ENCODE measurements at regions not wholly inside any gene's neighbourhood (a gene's known extent, or its start where the extent isn't known, plus 50 kb on each side); places are given as distances from the start of the nearest gene placed in this dataset.

GRCh38 chrX:39764441-39764914 lies 333.3 kb downstream of the BCOR start:
- peak; percentile 47 for DNase-seq
- Histone ChIP-seq H2BK120ac (ENCODE audit: low read depth, low read length) (peak overlapping the region; percentile 4), H3K4me1 (ENCODE audit: control insufficient read depth, low read depth, low read length) (peaks cover 3% of the 10 kb centered on the region), H3K4ac (ENCODE audit: low read depth, low read length) (peak overlapping the region; percentile 81), H2BK15ac (replicated peaks; ENCODE audit: low read depth) (no peak overlapping the region), H3K36me3 (ENCODE audit: control insufficient read depth, insufficient read depth, low read length) (no peaks in the 10 kb centered on the region), H3K9ac (ENCODE audit: low read length) (no peak overlapping the region), H2AK5ac (ENCODE audit: low read length) (no peak overlapping the region), H3K56ac (ENCODE audit: low read length) (peak overlapping the region; percentile 56), H3K27ac (ENCODE audit: low read depth, low read length) (peak overlapping the region; percentile 62), H3K27me3 (ENCODE audit: insufficient read depth, low read length, poor library complexity) (no peaks in the 10 kb centered on the region), H3K18ac (ENCODE audit: low read length) (peak overlapping the region; percentile 61), H4K5ac (ENCODE audit: low read length) (no peak overlapping the region), H3K23ac (ENCODE audit: low read length) (no peak overlapping the region), H3K4me3 (ENCODE audit: low read length) (no peak overlapping the region), H3K79me1 (ENCODE audit: low read length) (no peaks in the 10 kb centered on the region), H3K4me2 (ENCODE audit: low read length) (no peak overlapping the region), H3K79me2 (ENCODE audit: control insufficient read depth, insufficient read depth, low read length) (no peaks in the 10 kb centered on the region), H2BK5ac (ENCODE audit: low read length) (peak overlapping the region; percentile 70), H4K8ac (ENCODE audit: low read depth, low read length) (no peak overlapping the region)
- WGBS (ENCODE audit: extremely low coverage, insufficient coverage, low lambda C conversion rate) = no CpG with 5 or more reads among the region's 10 CpGs

- H3K79me2 ChIP-seq (ENCODE audit: control insufficient read depth, insufficient read depth, low read length) = no peaks in the 10 kb centered on the region
- H3K56ac ChIP-seq (ENCODE audit: low read length) = no peak overlapping the region
- no peak overlapping the region for H3K9ac ChIP-seq (ENCODE audit: low read length)
- H2BK5ac ChIP-seq (ENCODE audit: low read length) = no peak overlapping the region
- no peaks in the 10 kb centered on the region for H3K36me3 ChIP-seq (ENCODE audit: control insufficient read depth, insufficient read depth, low read length)
- H3K4ac ChIP-seq (ENCODE audit: low read depth, low read length) = peak overlapping the region; percentile 68
- no peak overlapping the region for H2BK120ac ChIP-seq (ENCODE audit: low read depth, low read length)
- H3K4me2 ChIP-seq (ENCODE audit: low read length) = no peak overlapping the region
- H3K4me1 ChIP-seq (ENCODE audit: control insufficient read depth, low read depth, low read length) = peaks cover 3% of the 10 kb centered on the region
- H2BK15ac ChIP-seq (replicated peaks; ENCODE audit: low read depth) = no peak overlapping the region
- no peaks in the 10 kb centered on the region for H3K79me1 ChIP-seq (ENCODE audit: low read length)
- no peak overlapping the region for H4K8ac ChIP-seq (ENCODE audit: low read depth, low read length)
- no peak overlapping the region for H3K27ac ChIP-seq (ENCODE audit: low read depth, low read length)
- H3K23ac ChIP-seq (ENCODE audit: low read length) = no peak overlapping the region
- WGBS (ENCODE audit: extremely low coverage, insufficient coverage, low lambda C conversion rate) = no CpG with 5 or more reads among the region's 7 CpGs
- peak overlapping the region; percentile 60 for H3K18ac ChIP-seq (ENCODE audit: low read length)
- no peak overlapping the region for H4K5ac ChIP-seq (ENCODE audit: low read length)
- H3K4me3 ChIP-seq (ENCODE audit: low read length) = no peak overlapping the region
- no peak overlapping the region for H2AK5ac ChIP-seq (ENCODE audit: low read length)
- H3K27me3 ChIP-seq (ENCODE audit: insufficient read depth, low read length, poor library complexity) = no peaks in the 10 kb centered on the region
- no peak for DNase-seq
These were observed 332.4 kb downstream of the BCOR start for GRCh38 chrX:39765327-39765726.

GRCh38 chrX:39766085-39766726 lies 331.6 kb downstream of the BCOR start:
- H2BK5ac ChIP-seq (ENCODE audit: low read length) = no peak overlapping the region
- no peaks in the 10 kb centered on the region for H3K79me2 ChIP-seq (ENCODE audit: control insufficient read depth, insufficient read depth, low read length)
- DNase-seq = no peak
- no peak overlapping the region for H2BK120ac ChIP-seq (ENCODE audit: low read depth, low read length)
- H2BK15ac ChIP-seq (replicated peaks; ENCODE audit: low read depth) = no peak overlapping the region
- H3K56ac ChIP-seq (ENCODE audit: low read length) = no peak overlapping the region
- H3K4me3 ChIP-seq (ENCODE audit: low read length) = no peak overlapping the region
- H3K36me3 ChIP-seq (ENCODE audit: control insufficient read depth, insufficient read depth, low read length) = no peaks in the 10 kb centered on the region
- no peak overlapping the region for H3K4me2 ChIP-seq (ENCODE audit: low read length)
- H3K18ac ChIP-seq (ENCODE audit: low read length) = peak overlapping the region; percentile 41
- no peak overlapping the region for H3K4ac ChIP-seq (ENCODE audit: low read depth, low read length)
- no peak overlapping the region for H4K5ac ChIP-seq (ENCODE audit: low read length)
- no CpG with 5 or more reads among the region's 10 CpGs for WGBS (ENCODE audit: extremely low coverage, insufficient coverage, low lambda C conversion rate)
- H3K4me1 ChIP-seq (ENCODE audit: control insufficient read depth, low read depth, low read length) = peaks cover 3% of the 10 kb centered on the region
- no peaks in the 10 kb centered on the region for H3K27me3 ChIP-seq (ENCODE audit: insufficient read depth, low read length, poor library complexity)
- H3K79me1 ChIP-seq (ENCODE audit: low read length) = no peaks in the 10 kb centered on the region
- H4K8ac ChIP-seq (ENCODE audit: low read depth, low read length) = no peak overlapping the region
- H3K9ac ChIP-seq (ENCODE audit: low read length) = no peak overlapping the region
- no peak overlapping the region for H2AK5ac ChIP-seq (ENCODE audit: low read length)
- H3K23ac ChIP-seq (ENCODE audit: low read length) = no peak overlapping the region
- no peak overlapping the region for H3K27ac ChIP-seq (ENCODE audit: low read depth, low read length)

GRCh38 chrX:39766855-39767254 lies 330.9 kb downstream of the BCOR start:
- no peak overlapping the region for H3K27ac ChIP-seq (ENCODE audit: low read depth, low read length)

GRCh38 chrX:39767446-39767845 lies 330.3 kb downstream of the BCOR start:
- no peak overlapping the region for H4K5ac ChIP-seq (ENCODE audit: low read length)
- H3K9ac ChIP-seq (ENCODE audit: low read length) = no peak overlapping the region
- H2BK15ac ChIP-seq (replicated peaks; ENCODE audit: low read depth) = no peak overlapping the region
- H3K27ac ChIP-seq (ENCODE audit: low read depth, low read length) = no peak overlapping the region
- H4K8ac ChIP-seq (ENCODE audit: low read depth, low read length) = no peak overlapping the region
- H3K56ac ChIP-seq (ENCODE audit: low read length) = peak overlapping the region; percentile 10
- H3K23ac ChIP-seq (ENCODE audit: low read length) = no peak overlapping the region
- no CpG with 5 or more reads among the region's 9 CpGs for WGBS (ENCODE audit: extremely low coverage, insufficient coverage, low lambda C conversion rate)
- no peak overlapping the region for H3K4me3 ChIP-seq (ENCODE audit: low read length)
- no peaks in the 10 kb centered on the region for H3K27me3 ChIP-seq (ENCODE audit: insufficient read depth, low read length, poor library complexity)
- no peak overlapping the region for H3K4me2 ChIP-seq (ENCODE audit: low read length)
- H3K4ac ChIP-seq (ENCODE audit: low read depth, low read length) = no peak overlapping the region
- H3K4me1 ChIP-seq (ENCODE audit: control insufficient read depth, low read depth, low read length) = peaks cover 3% of the 10 kb centered on the region
- no peak overlapping the region for H2BK5ac ChIP-seq (ENCODE audit: low read length)
- no peak overlapping the region for H2AK5ac ChIP-seq (ENCODE audit: low read length)
- peak overlapping the region; percentile 60 for H3K18ac ChIP-seq (ENCODE audit: low read length)
- no peak overlapping the region for H2BK120ac ChIP-seq (ENCODE audit: low read depth, low read length)
- H3K36me3 ChIP-seq (ENCODE audit: control insufficient read depth, insufficient read depth, low read length) = no peaks in the 10 kb centered on the region
- DNase-seq = no peak
- H3K79me1 ChIP-seq (ENCODE audit: low read length) = no peaks in the 10 kb centered on the region
- no peaks in the 10 kb centered on the region for H3K79me2 ChIP-seq (ENCODE audit: control insufficient read depth, insufficient read depth, low read length)

More at GRCh38 chrX:39766855-39767254, 330.9 kb downstream of the BCOR start:
- H3K56ac ChIP-seq (ENCODE audit: low read length) = no peak overlapping the region
- no peak overlapping the region for H3K9ac ChIP-seq (ENCODE audit: low read length)
- H3K36me3 ChIP-seq (ENCODE audit: control insufficient read depth, insufficient read depth, low read length) = no peaks in the 10 kb centered on the region
- H3K27me3 ChIP-seq (ENCODE audit: insufficient read depth, low read length, poor library complexity) = no peaks in the 10 kb centered on the region
- no peak overlapping the region for H3K23ac ChIP-seq (ENCODE audit: low read length)
- no peak overlapping the region for H2AK5ac ChIP-seq (ENCODE audit: low read length)
- H3K79me1 ChIP-seq (ENCODE audit: low read length) = no peaks in the 10 kb centered on the region
- no peak overlapping the region for H2BK5ac ChIP-seq (ENCODE audit: low read length)
- H3K79me2 ChIP-seq (ENCODE audit: control insufficient read depth, insufficient read depth, low read length) = no peaks in the 10 kb centered on the region
- no peak overlapping the region for H2BK15ac ChIP-seq (replicated peaks; ENCODE audit: low read depth)
- peaks cover 3% of the 10 kb centered on the region for H3K4me1 ChIP-seq (ENCODE audit: control insufficient read depth, low read depth, low read length)
- H3K4me2 ChIP-seq (ENCODE audit: low read length) = no peak overlapping the region
- H3K4me3 ChIP-seq (ENCODE audit: low read length) = no peak overlapping the region
- no peak overlapping the region for H4K8ac ChIP-seq (ENCODE audit: low read depth, low read length)
- no peak overlapping the region for H4K5ac ChIP-seq (ENCODE audit: low read length)
- no peak overlapping the region for H2BK120ac ChIP-seq (ENCODE audit: low read depth, low read length)
- no peak overlapping the region for H3K4ac ChIP-seq (ENCODE audit: low read depth, low read length)
- H3K18ac ChIP-seq (ENCODE audit: low read length) = no peak overlapping the region
- no CpG with 5 or more reads among the region's 8 CpGs for WGBS (ENCODE audit: extremely low coverage, insufficient coverage, low lambda C conversion rate)
- DNase-seq = no peak

- DNase-seq = no peak
- WGBS (ENCODE audit: extremely low coverage, insufficient coverage, low lambda C conversion rate) = no CpG with 5 or more reads among the region's 7 CpGs
These were observed 328.0 kb downstream of the BCOR start for GRCh38 chrX:39769748-39770147.

More at GRCh38 chrX:39769748-39770147, 328.0 kb downstream of the BCOR start:
- Histone ChIP-seq H3K79me2 (ENCODE audit: control insufficient read depth, insufficient read depth, low read length) (no peaks in the 10 kb centered on the region), H2BK5ac (ENCODE audit: low read length) (no peak overlapping the region), H3K4ac (ENCODE audit: low read depth, low read length) (no peak overlapping the region), H2AK5ac (ENCODE audit: low read length) (no peak overlapping the region), H2BK15ac (replicated peaks; ENCODE audit: low read depth) (no peak overlapping the region), H3K4me3 (ENCODE audit: low read length) (no peak overlapping the region), H3K4me2 (ENCODE audit: low read length) (no peak overlapping the region), H3K4me1 (ENCODE audit: control insufficient read depth, low read depth, low read length) (no peaks in the 10 kb centered on the region), H4K5ac (ENCODE audit: low read length) (no peak overlapping the region), H3K18ac (ENCODE audit: low read length) (no peak overlapping the region), H3K9ac (ENCODE audit: low read length) (no peak overlapping the region), H4K8ac (ENCODE audit: low read depth, low read length) (no peak overlapping the region), H3K23ac (ENCODE audit: low read length) (no peak overlapping the region), H3K36me3 (ENCODE audit: control insufficient read depth, insufficient read depth, low read length) (no peaks in the 10 kb centered on the region), H2BK120ac (ENCODE audit: low read depth, low read length) (no peak overlapping the region), H3K79me1 (ENCODE audit: low read length) (no peaks in the 10 kb centered on the region), H3K56ac (ENCODE audit: low read length) (no peak overlapping the region), H3K27ac (ENCODE audit: low read depth, low read length) (no peak overlapping the region), H3K27me3 (ENCODE audit: insufficient read depth, low read length, poor library complexity) (no peaks in the 10 kb centered on the region)
